ENCODE measurements at regions not wholly inside any gene's neighbourhood (a gene's known extent, or its start where the extent isn't known, plus 50 kb on each side); places are given as distances from the start of the nearest gene placed in this dataset.

DNA sequence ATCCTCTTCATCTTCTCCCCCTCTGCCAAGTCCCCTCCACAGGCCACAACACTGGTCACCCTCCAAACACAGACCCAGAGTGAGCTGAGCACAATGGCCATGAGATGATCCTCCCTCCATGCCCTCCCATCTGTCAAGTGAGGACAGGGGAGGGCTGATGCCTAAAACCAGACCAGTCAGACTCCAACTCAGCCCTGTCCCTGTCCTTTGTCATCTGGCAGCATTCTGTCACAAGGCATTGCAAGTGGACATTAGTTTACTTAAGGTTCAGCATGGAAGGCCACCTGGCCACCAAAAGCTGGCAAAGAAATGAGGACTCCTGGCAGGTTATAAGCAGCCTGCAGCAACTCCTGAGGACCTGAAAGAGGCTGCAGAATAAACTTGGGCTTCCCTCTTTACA is 136.2 kb upstream of the SLC30A5 start:
- no peak for DNase-seq

DNA sequence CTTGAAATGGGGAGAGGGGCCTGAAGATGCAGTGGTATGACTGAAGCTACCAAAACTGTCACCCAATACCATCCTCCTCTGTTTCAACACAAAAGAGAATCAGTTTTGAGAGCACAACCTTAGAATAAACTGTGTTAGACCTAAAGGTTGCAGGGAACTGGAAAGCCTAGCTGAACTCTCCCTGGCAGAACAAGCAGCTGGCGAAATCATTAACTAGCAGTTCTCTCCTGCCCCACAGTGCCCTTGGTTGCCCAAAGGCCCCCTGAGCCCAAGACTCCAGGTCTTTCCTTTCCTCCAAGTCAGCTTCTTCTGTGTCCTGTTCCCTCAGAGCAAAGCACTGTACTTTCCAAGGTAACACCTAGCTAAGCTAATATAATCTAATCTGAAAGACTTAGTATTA is 135.4 kb upstream of the SLC30A5 start:
- DNase-seq = no peak

DNA sequence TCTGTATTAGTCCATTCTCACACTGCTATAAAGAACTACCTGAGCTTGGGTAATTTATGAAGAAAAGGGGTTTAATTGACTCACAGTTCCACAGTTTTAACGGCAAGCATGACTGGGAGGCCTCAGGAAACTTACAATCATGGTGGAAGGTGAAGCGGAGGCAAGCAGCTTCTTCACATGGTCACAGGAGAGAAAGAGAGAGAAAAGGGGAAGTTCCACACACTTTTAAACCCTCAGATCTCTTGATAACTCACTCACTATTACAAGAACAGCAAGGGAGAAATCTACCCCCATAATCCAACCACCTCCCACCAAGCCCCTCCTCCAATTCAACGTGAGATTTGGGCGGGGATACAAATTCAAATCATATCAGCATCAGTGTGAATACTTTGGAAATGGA is 133.4 kb upstream of the SLC30A5 start:
- DNase-seq = no peak

DNA sequence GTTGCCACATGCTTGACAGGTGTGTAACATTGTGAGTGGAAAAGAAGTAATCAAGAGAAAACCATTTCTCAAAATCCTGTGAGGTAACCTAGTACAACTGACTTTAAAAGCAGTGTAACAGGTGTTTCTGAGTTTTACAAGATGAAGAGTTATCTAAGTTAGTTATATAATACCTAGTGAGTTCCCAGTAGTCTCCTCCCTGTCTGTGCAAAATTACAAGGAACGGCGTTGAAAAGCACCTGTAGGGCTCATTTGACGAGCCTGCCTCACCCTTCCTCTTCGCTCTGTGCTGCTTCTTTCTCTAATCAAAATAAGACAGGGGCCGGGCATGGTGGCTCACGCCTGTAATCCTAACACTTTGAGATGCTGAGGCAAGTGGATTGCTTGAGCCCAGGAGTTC is 132.9 kb upstream of the SLC30A5 start:
- DNase-seq = no peak

DNA sequence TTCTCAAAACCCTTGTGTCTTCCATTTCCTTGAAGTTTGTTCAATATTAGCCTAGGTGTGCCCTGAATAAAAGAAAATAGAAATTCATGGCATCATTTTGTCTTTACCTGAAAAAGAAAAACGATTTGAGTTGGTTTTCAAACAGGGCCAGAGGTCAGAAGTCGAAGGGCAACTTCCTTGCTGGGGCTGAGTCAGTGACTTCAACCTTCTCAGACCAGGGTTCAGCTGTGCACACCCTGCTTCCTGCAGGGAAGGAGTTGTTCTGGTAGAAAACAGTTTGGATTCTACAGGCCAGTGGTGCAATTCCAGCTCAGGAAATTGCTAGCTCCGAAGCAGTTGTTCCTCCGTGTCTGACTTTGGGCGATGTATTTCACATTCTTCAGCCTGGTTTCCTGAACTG is 132.1 kb upstream of the SLC30A5 start:
- no peak for DNase-seq

DNA sequence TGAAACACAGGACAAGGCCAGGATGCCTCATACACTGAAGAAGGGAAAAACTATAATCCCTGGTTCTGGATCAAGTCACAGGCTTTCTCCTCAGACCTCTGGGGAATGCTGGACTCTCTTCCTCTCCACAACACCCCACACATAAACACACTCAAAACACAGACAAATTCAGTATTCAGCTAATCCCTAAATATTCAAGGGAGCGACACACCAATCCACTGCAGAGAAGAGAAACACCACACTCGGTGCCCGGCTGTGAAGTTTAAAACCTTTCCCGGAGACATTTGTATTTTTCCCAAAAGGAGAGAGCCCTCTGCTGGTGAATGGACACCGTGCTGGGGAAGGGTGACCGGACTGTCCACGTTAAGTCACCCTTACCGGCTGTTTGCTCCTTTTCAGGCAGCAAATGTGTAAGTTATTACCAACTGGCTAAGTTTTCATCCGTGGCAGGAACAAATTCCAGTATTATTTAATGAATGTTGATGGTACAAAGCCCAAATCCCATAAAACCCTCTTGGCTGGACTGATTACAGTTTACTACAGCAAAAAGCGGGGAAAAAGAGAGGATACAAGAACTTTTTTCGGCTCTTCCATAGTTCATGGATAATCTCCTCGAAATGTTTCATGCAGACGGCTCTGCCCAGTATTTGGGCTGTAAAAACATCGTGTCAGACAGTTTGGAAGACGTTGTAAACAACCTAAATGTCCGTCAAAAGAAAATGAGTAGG is 130.9 kb upstream of the SLC30A5 start:
- no peak for DNase-seq

DNA sequence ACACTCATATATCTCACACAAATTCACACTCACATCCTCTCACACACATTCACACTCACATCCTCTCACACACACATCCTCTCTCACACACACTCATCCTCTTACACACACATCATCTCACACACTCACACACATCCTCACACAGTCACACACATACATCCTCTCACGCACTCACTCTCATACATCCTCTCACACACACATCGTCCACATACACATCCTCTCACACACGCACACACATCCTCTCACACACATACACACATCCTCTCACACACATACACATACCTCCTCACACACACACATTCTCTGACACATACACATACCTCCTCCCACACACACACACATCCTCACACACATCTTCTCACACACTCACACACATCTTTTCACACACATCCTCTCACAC is 129.1 kb upstream of the SLC30A5 start:
- no peak for DNase-seq

DNA sequence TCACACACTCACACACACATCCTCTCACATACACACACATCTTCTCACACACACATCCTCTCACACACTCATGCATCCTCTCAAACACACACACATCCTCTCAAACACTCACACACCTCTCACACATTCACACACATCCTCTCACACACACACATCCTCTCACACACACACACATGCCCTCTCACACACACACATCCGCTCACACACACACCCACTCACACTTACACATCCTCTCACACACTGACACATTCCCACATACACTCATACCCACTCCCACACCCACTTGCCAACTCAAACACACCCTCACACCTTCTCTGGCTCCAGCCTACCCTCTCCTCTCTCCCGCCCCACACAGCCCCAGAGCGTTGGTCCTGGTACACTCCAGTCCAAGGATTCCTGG is 127.9 kb upstream of the SLC30A5 start:
- no peak for DNase-seq

DNA sequence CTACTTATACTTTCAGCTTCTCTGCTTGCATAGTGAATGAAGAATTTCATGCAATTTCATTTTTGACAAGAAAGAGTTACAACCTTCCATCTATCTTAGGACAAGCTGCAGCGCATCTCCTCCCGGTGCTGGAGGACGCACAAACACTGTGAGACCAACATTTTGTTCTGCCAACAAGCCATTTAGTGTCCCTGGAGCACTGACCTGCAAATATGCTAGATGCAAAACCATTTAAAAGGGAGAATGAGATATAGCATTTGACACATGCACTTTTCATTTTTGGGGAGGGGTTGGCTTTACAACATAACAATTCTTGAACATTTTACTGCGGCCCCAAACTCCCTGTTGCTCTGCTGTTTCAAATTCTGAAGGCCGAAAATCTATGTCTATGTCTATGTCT is 127.2 kb upstream of the SLC30A5 start:
- no peak for DNase-seq

DNA sequence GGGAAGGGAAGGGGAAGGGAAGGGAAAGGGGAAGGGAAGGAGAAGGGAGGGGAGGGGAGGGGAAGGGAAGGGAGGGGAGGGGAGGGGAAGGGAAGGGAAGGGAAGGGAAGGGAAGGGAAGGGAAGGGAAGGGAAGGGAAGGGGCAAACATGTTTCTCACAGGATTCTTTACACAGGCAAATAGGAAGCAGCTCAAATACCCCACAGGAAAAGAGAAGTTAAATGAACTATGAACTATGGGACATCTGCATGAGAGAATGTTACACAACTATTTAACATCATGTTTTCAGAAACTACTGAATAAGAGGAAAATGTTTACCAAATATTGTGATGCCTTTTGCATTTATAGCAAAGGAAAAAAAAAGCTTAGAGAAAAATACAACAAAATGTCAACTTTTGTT is 125.4 kb upstream of the SLC30A5 start:
- no peak for DNase-seq

DNA sequence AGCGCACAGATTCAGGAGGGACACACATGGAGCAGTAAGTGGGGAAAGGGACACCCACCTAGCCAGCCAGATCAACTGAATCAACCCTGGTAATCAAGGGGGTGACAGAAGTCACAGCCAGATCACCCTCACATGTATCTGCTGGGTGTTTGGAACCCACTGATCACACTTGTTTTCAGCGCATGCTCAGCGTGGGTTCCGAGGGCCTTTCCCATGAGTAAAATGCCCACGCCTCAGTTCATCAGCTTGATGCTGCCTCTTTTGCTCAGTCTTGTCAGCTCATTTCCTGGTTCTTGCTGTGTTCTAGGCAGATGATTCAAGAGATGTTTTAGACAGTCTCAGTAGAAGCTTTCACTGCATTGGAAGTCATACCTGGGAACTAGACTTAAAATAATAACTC is 123.2 kb upstream of the SLC30A5 start:
- DNase-seq = no peak

DNA sequence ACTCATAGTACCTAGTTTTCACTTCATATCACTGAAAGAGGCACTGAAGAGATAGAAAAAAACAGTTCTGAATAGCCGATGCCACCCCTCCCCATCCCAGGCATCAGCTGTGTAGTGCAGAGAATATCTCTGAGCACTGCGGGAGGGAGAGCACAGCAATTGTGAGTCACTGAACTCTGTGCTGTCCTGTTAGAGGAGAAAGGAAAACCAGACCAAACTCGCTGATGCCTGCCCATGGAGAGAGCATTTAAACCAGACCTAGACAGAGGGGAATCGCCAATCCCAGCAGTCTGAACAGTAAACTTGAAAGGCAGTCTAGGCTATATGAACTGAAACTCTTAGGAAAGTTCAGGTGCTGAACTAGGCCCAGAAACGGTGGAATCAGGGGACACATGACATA is 120.1 kb upstream of the SLC30A5 start:
- no peak for DNase-seq

DNA sequence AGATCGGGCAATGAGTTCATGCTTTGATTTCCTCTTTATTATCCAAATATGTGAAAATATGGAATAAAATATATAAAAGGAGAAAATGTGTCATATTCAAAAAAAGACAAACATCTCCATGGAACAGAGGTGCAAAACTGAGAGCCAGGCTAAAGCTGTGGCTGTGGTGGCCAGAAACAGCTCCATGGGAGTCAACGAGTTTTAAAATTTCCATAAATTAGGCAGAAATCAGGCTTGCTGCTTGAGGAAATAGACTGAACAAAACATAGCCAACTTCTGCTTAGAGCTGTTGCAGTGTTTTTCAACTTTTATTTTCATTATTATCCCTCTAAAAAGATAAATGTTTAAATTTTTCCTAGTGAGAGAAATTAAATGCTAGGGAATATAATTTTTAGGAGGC is 110.8 kb upstream of the SLC30A5 start:
- DNase-seq = no peak

DNA sequence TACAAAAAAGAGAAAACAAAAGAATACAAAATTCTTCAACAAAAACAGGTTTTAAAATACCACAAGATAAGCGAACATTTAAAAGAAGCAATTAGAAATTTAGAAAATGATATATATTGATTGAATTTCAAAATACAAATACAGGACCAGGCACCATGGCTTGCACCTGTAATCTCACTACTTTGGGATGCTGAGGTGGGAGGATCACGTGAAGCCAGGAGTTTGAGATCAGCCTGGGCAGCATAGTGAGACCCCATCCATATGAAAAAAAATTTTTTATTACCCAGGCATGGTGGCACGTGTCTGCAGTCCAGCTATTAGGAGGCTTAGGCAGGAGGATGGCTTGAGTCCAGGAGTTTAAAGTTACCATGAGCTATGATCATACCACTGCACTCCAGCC is 109.9 kb upstream of the SLC30A5 start:
- DNase-seq = no peak

DNA sequence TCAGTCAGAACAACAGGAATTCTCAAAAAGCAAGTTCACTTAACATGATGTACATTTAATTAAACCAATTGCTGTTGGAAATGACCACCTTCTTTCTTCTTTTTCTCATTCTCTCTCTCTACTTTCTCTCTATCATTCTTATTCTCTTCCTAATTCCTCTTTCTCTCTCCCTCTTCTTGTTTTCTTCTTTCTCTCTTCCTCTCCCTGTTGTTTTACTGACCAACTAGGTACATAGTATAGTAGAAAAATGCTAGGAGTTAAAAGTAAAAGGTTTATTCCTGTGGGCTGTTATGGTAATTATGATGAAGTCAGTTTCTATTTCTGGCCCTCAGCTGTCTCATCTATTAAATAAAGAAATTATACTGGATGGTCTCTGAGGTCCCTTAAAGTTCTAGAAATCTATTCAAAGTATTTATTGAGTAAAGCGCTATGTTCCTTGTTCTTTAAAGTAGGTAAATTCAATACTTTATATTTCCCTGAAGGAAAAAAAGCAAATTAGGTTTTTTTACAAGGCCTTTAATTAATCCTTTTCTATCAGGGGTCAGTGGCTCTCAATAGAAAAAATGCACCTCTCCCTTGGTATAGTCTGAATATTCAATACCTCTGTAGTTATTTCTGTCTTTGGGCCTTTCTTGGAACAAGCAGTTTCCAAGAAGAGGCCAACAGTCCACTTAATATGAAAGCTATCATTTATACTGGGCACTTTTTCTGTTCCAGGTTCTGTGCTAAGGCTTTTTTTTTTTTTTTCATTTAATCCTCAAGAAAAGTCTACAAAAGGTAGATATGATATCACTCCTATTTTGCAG is 102.3 kb upstream of the SLC30A5 start:
- no peak for DNase-seq

DNA sequence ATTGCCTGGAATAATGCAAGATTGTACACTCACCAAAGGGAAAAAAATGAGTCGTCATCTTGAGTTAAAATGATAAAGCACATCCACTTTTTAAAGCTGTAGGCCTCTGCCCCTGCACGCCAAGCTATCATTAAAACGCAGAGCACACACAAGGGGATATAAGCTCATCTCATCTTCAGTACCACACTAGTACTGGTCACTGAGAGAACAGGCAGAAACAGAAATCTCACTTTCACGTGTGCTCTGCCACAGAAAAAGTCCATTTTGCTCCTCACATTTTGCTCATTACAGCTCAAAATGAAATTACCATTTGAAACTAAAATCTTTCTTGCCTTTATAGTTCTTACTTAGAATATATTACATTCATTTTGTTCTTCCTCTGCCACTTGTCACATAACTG is 99.2 kb upstream of the SLC30A5 start:
- DNase-seq = peak in 1 of 5 donors; percentile 14

DNA sequence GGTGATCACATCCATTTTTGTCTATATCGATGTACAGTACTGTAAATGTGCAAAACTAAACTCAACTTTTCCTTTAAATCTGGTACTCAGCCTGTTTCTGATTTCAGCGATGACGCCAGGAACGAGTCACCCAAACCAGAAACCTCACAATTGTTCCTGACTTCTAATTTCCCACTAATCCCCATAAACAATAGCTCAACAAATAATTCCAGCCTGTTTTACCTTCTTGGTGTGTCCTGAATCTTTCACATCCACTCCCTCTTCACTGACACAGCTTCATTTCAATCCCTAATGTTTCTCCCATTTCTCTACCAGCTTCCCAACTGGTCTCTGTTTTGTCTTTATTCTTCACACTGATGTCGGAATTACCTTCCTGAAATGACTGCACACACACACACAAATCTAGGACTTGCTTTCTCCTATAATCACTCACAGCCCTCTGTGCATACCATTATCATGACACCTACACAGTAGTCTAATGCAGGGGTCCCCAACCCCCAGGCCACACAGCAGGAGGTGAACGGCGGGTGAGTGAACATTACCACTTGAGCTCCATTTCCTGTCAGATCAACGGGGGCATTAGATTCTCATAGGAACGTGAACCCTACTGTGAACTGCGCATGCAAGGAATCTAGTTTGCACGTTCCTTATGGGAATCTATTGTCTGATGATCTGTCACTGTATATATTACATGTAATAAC is 97.8 kb upstream of the SLC30A5 start:
- DNase-seq = no peak

DNA sequence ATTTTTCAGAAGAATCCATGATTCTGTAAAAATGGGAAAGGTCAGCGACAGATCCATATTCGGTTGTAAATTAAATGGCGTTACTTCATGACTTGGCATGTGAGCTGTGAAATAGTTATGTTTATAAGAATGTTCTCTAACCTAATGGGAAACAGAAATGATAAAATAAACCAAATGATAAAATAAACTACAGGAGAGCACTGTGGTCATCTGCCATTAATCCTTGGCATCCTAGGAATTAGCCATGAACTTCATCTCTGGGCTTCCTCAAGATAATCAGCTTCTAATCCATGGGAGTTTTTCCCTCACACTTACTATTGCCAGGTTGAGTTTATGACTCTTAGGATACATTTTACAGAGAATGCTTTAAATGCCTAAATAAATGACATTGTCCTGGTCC is 94.6 kb upstream of the SLC30A5 start:
- DNase-seq = no peak

DNA sequence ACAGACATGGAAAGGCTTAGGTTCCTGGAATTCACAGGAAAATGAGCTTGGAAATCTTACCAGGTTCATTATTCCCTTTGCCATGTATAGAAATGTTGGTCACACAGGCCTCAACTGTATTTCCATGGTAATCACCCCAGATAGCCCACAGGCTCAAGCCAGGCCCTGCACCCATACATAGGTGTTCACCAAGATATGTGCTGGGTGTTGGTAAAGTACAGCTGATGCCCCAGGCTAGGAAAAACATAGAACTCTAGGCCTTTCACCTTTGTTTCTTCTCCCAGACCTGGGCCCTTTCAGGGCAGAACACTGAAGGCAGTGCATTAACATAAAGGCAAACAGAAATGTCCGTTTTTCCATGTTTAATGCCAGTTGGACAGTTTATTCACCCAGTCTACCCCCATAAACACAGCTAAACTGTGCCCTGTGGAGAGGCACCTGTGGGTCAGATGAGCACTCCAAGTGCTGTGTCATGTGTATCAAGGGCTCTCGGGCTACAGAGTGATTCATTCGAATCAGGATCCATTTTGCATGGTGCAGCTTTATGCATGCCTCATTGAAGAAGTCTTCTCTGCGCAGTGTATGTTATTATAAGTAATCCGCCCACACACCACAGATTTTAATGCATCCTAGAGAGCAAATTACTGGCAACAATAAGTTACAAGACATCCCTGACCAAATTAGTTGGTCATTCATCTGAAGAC is 93.4 kb upstream of the SLC30A5 start:
- DNase-seq = no peak

DNA sequence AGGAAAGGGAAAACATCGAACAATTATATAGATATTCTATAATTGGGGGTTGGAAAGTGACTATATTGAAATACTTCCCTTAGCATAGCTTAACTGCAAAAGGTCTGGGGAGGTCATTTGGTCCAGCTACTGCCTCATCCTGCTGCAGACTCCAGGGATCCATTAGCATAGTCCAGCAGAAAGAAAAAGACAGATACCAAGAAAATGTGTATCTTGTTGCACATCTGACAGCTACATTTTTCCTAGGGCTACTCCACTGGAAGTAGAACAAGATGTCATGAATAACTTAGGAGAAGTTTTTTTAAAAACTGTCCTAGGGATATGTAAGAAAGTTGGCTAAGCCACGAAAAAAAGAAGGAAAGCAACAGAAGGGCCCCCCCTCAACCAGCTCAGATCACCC is 92.9 kb upstream of the SLC30A5 start:
- no peak for DNase-seq

DNA sequence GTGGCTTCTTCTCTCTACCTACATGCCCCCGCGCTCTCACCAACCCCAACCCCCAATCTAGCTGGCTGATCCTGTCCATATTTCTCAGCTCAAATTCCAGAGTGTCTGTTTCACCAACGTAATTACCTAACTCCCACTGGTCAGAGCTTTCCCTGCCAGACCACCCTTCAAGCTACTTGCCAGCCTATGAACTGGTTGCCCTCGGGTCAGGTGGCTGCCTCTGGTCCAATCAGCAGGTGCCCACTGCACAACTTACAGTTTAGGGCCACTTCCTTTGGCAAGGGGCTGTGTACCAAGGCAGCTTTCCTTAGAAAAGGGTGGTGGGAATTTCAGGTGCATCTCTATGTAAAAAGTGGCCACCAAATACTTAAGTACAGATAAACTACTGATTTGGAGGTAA is 92.2 kb upstream of the SLC30A5 start:
- no peak for DNase-seq

DNA sequence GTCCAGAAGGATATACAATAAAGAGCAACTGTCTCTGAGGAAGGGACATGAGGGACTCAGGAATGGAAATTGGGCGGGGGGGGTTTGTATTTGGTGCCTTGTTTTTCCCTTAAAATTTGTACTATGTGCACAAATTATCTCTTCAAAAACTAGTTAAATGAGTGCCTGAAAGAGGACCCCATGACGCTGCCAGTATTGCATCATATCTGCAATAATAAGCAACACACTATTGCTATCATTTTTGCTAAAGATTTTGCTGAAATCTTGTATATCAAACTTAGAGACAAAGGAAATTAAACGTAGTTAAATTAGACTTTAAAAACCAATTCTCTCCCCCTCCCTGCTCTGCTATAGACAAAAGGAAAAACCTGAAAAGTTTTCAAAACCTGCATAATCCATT is 89.7 kb upstream of the SLC30A5 start:
- no peak for DNase-seq

DNA sequence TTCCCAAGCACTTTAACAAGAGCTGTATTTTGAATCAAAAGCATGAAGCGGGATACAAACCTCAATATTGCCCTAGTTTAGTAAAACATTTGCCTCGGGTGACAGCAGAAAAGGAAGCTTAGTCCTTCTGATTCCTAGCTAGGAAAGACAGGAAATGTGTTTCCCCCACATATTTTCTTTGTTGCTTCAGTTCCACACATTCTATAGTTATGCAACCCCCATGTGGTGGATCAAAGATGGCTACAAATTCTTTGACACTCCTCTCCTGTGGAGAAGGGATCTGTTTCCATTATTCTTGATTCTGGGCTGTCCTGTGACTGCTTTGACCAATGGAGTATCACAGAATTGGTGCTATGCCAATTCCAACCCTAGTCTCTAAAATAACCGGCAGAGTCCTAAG is 89.1 kb upstream of the SLC30A5 start:
- no peak for DNase-seq

Measured in T-helper 1 cell (primary cell).